Hepatocyte (in vitro differentiated cells): ENCODE measurements at regions not wholly inside any gene's neighbourhood (a gene's known extent, or its start where the extent isn't known, plus 50 kb on each side); places are given as distances from the start of the nearest gene placed in this dataset.

Experiments
- DNase-seq: peaks from one replicate; pipeline ENCODE4 v3.0.0-alpha.2; 2016; ENCODE audit warnings: low spot score
- H2AFZ ChIP-seq: fragments of 200-600 bp; sonication (generic); 2 replicates; pipeline ENCODE4 v1.6.0; 2016; ENCODE audit warnings: antibody characterized with exemption, mild to moderate bottlenecking
- H3K27ac ChIP-seq: fragments of 200-600 bp; sonication (generic); 2 replicates; pipeline ENCODE4 v1.5.1; 2016; ENCODE audit warnings: mild to moderate bottlenecking
- H3K27me3 ChIP-seq: fragments of 200-600 bp; sonication (generic); 2 replicates; pipeline ENCODE4 v1.6.1; 2016
- H3K36me3 ChIP-seq: fragments of 200-600 bp; sonication (generic); replicated peaks from 2 replicates; pipeline ENCODE4 v1.5.1; 2016; ENCODE audit warnings: low read depth; ENCODE audit not compliant: insufficient read depth
- H3K4me1 ChIP-seq: fragments of 200-600 bp; sonication (generic); 2 replicates; pipeline ENCODE4 v1.5.1; 2016; ENCODE audit warnings: mild to moderate bottlenecking, moderate library complexity; ENCODE audit not compliant: insufficient read depth
- H3K4me2 ChIP-seq: fragments of 200-600 bp; sonication (generic); 2 replicates; pipeline ENCODE4 v1.6.0; 2016
- H3K4me3 ChIP-seq: fragments of 200-600 bp; sonication (generic); 2 replicates; pipeline ENCODE4 v1.5.1; 2016; ENCODE audit warnings: mild to moderate bottlenecking
- H3K79me2 ChIP-seq: fragments of 200-600 bp; sonication (generic); 2 replicates; pipeline ENCODE4 v1.6.0; 2017; ENCODE audit warnings: mild to moderate bottlenecking
- H3K9me2 ChIP-seq: fragments of 200-600 bp; sonication (generic); replicated peaks from 2 replicates; pipeline ENCODE4 v1.6.0; 2017; ENCODE audit warnings: mild to moderate bottlenecking; ENCODE audit not compliant: insufficient read depth
- H3K9me3 ChIP-seq: fragments of 200-600 bp; sonication (generic); 2 replicates; pipeline ENCODE4 v1.5.1; 2016; ENCODE audit warnings: low read depth, mild to moderate bottlenecking
- H4K20me1 ChIP-seq: fragments of 200-600 bp; sonication (generic); 2 replicates; pipeline ENCODE4 v1.6.0; 2016; ENCODE audit warnings: mild to moderate bottlenecking; ENCODE audit not compliant: insufficient read depth, poor library complexity, severe bottlenecking
- CTCF ChIP-seq: fragments of 200-600 bp; sonication (generic); IDR thresholded peaks from 2 replicates; pipeline ENCODE4 v1.5.1; 2016; ENCODE audit warnings: antibody characterized with exemption, mild to moderate bottlenecking; ENCODE audit not compliant: poor library complexity
- EZH2 ChIP-seq: fragments of 200-600 bp; sonication (generic); IDR thresholded peaks from 2 replicates; pipeline ENCODE4 v1.6.1; 2016; ENCODE audit warnings: antibody characterized with exemption, mild to moderate bottlenecking, borderline replicate concordance
- EZH2phosphoT487 ChIP-seq: fragments of 200-600 bp; sonication (generic); IDR thresholded peaks from one replicate; pipeline ENCODE4 v1.6.1; 2018; ENCODE audit warnings: antibody characterized with exemption, mild to moderate bottlenecking, low read depth, moderate library complexity; ENCODE audit not compliant: unreplicated experiment, severe bottlenecking
- WGBS: methylation state at CpG from one replicate; pipeline ENCODE4 v1.1.6; 2016; ENCODE audit warnings: low lambda C conversion rate; ENCODE audit errors: missing lambda C conversion rate; 5-methylcytosine and 5-hydroxymethylcytosine counted together

DNA sequence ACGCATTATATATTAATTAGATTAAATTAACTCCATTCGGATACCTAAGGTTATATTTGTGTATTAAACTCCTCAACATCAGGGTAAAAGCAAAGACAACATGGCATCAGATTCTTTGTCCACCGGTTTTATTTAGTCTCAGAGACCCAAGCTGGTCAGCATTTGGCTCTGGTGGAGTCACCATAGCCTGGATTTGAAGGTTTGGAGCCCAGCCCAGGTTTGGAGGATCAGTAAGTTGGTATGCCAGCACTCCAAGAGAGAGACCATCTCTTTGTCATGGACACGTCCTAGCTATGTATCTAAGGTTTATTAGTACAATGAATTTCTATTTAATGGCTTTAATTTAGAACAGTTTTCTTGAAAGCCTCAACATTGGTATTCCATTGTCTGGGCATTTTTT, 328.4 kb upstream of the RBFOX1 start:
- H3K4me3 ChIP-seq = no peak overlapping the region
- no peaks in the 10 kb centered on the region for H3K4me1 ChIP-seq
- H3K9me3 ChIP-seq = no peaks in the 10 kb centered on the region
- no peak for TF ChIP-seq CTCF
- TF ChIP-seq EZH2 = no peak
- no peak for TF ChIP-seq EZH2phosphoT487
- no peak for DNase-seq
- H4K20me1 ChIP-seq = no peaks in the 10 kb centered on the region
- WGBS = 72% methylated on average over 4 of the region's 4 CpGs
- H3K9me2 ChIP-seq = no peaks in the 10 kb centered on the region
- no peaks in the 10 kb centered on the region for H3K27me3 ChIP-seq
- no peak overlapping the region for H3K27ac ChIP-seq
- no peaks in the 10 kb centered on the region for H3K79me2 ChIP-seq
- H3K4me2 ChIP-seq = no peak overlapping the region
- H3K36me3 ChIP-seq = no peaks in the 10 kb centered on the region
- no peak overlapping the region for H2AFZ ChIP-seq

GRCh38 chr16:6993544-6993943, 339.1 kb upstream of the RBFOX1 start:
- H3K27ac ChIP-seq = no peak overlapping the region
- no peak overlapping the region for H2AFZ ChIP-seq
- no peaks in the 10 kb centered on the region for H4K20me1 ChIP-seq
- no peaks in the 10 kb centered on the region for H3K9me2 ChIP-seq
- no peaks in the 10 kb centered on the region for H3K79me2 ChIP-seq
- H3K36me3 ChIP-seq = no peaks in the 10 kb centered on the region
- H3K4me3 ChIP-seq = no peak overlapping the region
- no peaks in the 10 kb centered on the region for H3K27me3 ChIP-seq
- TF ChIP-seq EZH2phosphoT487 = no peak
- WGBS = 76% methylated on average over 4 of the region's 4 CpGs
- H3K9me3 ChIP-seq = no peaks in the 10 kb centered on the region
- no peak for DNase-seq
- H3K4me1 ChIP-seq = no peaks in the 10 kb centered on the region
- H3K4me2 ChIP-seq = no peak overlapping the region

- Histone ChIP-seq H3K9me3 (no peaks in the 10 kb centered on the region), H3K9me2 (no peaks in the 10 kb centered on the region), H4K20me1 (no peaks in the 10 kb centered on the region), H3K4me2 (no peak overlapping the region), H3K79me2 (no peaks in the 10 kb centered on the region), H2AFZ (no peak overlapping the region), H3K4me1 (no peaks in the 10 kb centered on the region), H3K27me3 (no peaks in the 10 kb centered on the region), H3K36me3 (no peaks in the 10 kb centered on the region), H3K27ac (no peak overlapping the region), H3K4me3 (no peak overlapping the region)
- WGBS = 94% methylated on average over 10 of the region's 10 CpGs
- DNase-seq = no peak
- TF ChIP-seq EZH2 (no peak), EZH2phosphoT487 (no peak), CTCF (no peak)
Measured at GRCh38 chr16:6988846-6989245, 343.8 kb upstream of the RBFOX1 start.

- WGBS = 75% methylated on average over 8 of the region's 8 CpGs
- H3K79me2 ChIP-seq = no peaks in the 10 kb centered on the region
- no peak for DNase-seq
- no peak overlapping the region for H3K4me2 ChIP-seq
- no peak overlapping the region for H3K27ac ChIP-seq
- no peaks in the 10 kb centered on the region for H3K36me3 ChIP-seq
- no peaks in the 10 kb centered on the region for H3K9me3 ChIP-seq
- no peaks in the 10 kb centered on the region for H4K20me1 ChIP-seq
- no peak overlapping the region for H2AFZ ChIP-seq
- H3K9me2 ChIP-seq = no peaks in the 10 kb centered on the region
- no peaks in the 10 kb centered on the region for H3K4me1 ChIP-seq
- TF ChIP-seq EZH2phosphoT487 = no peak
- no peak for TF ChIP-seq EZH2
- TF ChIP-seq CTCF = no peak
- no peak overlapping the region for H3K4me3 ChIP-seq
- no peaks in the 10 kb centered on the region for H3K27me3 ChIP-seq
Measured at GRCh38 chr16:6977916-6978315, 354.7 kb upstream of the RBFOX1 start.
